ENCODE measurements at regions not wholly inside any gene's neighbourhood (a gene's known extent, or its start where the extent isn't known, plus 50 kb on each side); places are given as distances from the start of the nearest gene placed in this dataset.

DNA sequence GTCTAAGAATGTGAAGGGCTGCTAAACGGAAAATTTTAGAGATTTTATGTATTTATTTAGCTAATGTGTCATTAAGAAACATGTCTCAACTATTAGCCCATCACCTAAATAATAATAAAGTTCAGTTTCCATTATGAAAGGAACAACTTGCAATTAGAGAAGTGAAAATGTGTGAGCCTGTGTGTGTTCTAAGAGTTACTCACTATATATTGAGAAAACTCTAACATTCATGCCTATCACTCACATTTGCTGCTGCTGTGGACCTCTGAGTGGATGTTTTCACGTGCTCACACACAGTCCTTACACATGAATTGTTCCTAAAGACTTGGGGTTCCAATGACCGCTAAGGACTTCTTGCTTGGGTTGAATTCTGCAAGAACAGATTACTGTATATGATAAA is 364.0 kb downstream of the TMA16 start:
- DNase-seq (ENCODE audit: insufficient read length, low spot score) (no peak), FAIRE-seq (no peak)

DNA sequence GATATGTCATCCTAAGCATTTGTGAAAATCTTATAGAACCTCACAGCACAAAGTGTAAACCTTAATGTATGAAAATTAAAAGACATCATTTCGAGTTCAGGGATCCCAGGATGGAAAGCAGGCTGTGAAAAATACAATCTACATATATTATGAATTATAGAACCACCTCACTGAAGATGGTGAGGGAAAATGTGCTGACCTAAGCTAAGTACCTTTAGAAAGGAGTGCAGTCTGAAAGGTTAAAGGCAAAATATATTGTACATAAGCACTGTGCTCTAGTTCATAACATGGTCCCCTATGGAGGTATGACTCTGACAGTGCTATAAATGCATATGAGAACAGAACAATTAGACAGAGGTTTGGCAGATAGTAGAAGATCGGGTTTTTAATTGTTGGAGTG is 368.6 kb downstream of the TMA16 start:
- DNase-seq (ENCODE audit: insufficient read length, low spot score) (no peak), FAIRE-seq (no peak)

DNA sequence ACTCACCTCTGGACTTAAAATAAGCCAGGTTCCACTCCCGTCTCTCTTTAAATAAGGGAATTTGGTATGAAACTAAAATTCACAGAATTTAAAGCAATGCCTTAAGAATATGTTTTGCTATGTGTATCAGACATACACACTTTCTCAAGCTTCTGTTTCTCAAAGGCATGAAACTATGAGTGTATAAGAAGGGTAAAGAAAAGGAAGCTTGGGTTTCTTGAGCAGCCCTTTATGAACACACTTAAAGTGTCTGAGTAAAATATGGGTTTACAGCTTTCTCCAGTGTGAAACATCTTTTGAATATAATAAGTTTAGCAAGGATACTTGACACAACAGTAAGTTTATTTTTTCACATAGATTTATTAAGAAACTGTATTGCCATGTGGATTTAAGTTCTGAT is 370.5 kb downstream of the TMA16 start:
- FAIRE-seq: no peak
- no peak for DNase-seq (ENCODE audit: insufficient read length, low spot score)

DNA sequence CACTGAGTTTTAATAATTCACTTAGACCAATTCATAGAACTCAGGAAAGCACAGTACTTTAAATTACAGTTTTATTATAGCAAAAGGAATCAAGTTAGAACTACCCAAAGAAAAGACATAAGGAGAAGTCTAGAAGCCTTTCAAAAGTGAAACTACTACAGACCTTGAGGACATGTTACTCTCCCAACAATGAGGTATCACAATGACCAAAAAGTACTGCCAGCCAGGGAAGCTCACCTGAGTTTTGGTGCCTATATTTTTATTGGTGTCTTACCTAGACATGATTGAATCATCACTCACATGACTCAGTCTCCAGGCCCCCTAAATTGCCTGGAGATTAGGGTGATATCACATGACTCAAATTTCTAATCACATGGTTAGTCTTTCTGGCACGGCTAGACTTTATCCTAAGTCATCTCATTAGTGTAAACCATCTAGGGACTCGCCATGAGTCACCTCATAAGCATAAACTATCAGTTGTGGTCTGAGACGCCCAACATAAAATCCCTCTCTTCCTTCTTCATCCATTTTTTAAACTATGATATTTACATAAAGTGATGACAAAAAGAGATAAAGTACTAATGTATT is 372.3 kb downstream of the TMA16 start:
- DNase-seq (ENCODE audit: insufficient read length, low spot score): no peak
- FAIRE-seq: no peak

DNA sequence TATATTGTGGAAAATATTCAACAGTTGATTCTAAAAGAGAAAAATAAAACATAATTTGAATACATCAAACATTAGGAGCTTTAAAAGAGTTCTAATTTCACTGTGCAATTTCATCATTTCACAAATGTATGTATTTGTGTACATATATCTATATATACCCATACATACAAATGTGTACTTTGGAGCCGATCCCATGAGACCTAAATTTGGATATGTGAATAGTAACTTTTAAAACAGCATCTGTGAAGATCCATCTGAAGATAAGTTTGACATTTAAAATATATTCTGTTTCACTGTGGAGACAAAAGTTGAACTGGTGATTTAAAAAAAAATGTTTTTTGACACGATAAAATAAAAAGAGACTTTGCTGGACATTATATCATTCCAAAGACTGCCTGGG is 374.0 kb downstream of the TMA16 start:
- FAIRE-seq (no peak), DNase-seq (ENCODE audit: insufficient read length, low spot score) (no peak)

DNA sequence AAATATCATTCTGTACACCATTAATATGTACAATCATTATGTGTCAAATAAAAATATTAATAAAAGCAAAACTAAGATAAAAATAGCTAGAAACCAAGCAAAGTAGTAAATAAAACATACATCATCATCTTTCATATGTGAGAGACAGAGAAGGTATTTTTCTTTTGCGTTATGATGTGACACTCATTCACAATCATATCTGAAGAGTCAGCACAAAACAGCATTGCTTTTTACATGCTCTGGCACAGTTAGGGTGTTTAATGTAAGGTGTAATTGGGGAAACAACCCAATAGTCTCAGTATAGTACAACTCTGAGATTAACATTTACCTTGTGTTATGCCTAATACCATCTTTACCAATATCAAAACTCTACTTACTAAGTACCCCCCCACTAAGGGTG is 376.6 kb downstream of the TMA16 start:
- no peak for DNase-seq (ENCODE audit: insufficient read length, low spot score)
- no peak for FAIRE-seq

DNA sequence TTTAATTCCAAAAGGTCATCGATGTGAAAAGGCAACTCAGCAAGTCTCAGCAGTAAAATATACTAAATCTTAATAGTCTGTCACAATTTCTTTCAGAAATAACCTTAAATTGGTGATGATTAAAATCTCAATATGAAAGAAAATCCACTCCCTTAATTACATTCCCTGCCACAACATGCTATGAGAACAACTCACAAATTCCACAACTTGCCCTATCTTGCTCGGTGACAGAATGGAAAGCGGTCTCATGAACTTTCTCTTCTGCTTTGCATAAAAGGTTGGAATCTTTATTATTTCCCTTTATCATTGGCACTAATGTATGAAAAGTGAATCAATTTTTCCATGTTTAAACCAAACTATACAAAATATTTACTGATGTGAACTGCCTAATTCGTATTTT is 380.8 kb downstream of the TMA16 start:
- no peak for FAIRE-seq
- DNase-seq (ENCODE audit: insufficient read length, low spot score): no peak

DNA sequence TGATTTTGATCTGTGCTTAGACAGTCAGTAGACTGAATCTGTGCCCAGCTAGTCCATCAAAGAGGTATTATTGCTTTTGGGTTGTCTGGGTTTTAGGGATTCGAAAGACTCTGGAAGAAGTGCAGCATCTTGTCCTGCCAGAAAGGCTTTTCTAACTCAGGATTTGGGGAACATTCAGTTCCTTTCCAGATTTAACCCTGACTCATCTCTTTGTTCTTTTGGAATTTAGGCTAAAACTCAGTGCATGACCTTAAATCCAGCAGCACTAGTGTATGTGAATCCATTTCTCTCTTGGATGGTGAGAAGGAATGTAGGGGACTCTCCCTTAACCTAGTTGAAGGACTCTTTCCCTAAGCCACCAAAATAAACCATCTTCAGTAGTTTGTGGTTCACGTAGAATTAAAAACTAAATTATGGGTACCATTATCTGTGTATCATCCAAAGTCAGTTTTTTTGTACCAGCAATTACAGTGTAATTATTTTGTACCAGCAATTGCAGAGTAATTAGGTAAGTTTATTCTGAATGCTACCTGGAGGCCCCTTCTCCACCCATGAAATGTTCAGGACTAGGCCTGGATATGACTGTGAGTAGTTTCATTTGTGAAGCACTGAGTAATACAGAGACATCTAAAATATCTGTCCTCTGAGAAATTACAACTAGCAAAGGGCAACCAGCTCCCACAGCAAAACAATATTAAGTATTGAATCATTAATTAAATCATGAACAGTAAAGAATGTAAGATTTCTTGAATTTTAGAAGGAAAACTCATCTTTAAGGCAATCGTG is 384.0 kb downstream of the TMA16 start:
- FAIRE-seq: no peak
- no peak for DNase-seq (ENCODE audit: insufficient read length, low spot score)

DNA sequence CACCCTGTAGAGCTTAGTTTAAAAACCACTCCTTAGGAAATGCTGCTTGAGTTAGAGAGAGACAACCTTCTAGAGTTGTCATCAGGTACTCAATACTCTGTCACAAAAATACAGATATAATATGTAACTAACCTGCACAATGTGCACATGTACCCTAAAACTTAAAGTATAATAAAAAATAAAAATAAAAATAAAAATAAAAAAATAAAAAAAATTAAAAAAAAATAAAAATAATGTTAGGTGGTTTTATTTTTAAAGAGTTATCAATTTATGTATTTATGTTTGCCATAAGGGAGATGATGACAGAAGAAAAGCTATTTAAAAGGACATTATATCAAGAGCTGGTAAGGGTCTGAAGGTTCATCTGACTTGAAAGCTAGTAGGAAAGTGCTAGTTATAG is 397.9 kb downstream of the TMA16 start:
- no peak for FAIRE-seq
- DNase-seq (ENCODE audit: insufficient read length, low spot score): no peak

DNA sequence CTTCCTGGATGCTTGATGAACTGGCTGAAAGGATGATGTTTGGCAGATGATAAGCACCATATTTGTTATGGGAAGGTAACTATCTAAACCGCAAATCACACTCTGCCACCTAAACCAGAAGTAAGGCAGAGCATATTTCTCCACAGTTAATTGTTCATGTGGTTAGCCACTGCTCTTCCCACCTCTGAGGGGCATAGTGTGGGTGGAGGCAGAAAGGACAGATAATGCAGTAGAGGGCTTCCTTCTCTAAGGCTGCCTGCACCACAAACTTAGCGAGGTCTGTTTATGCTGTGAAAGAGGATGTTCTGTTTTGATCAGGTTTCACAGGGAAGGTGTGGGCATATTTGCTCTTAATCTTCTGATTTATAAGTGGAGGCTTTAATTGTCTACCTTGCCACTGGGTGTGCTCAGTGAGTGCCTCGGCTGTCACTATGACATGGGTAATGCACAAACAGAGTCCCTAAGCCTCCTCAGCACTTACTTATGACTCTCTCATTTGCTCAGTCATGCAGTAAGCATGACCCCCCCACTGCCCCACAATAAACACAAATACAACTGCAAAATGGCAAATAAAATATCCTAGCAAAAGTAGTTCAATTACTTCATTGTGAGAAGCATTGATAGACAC is 401.0 kb downstream of the TMA16 start:
- FAIRE-seq: no peak
- DNase-seq (ENCODE audit: insufficient read length, low spot score): no peak

DNA sequence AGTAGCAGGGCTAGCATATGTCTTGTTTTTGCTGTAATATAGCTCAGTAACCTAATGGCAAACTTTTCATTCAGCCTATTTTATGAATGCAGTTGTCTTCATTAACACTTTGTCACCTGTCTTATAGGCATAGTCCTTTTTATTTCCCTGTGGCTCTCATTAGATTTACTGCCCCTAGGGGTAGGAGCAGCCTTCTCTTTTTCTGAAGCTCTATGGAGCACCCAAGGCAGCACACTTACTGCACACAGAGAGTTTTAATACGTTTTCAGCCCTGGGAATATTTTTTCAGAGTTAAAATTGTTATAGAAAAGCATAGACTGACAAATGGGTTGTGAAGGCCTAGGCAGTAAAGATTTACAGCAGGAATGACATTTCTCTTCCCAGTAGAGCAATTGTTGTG is 406.8 kb downstream of the TMA16 start:
- DNase-seq (ENCODE audit: insufficient read length, low spot score): no peak

DNA sequence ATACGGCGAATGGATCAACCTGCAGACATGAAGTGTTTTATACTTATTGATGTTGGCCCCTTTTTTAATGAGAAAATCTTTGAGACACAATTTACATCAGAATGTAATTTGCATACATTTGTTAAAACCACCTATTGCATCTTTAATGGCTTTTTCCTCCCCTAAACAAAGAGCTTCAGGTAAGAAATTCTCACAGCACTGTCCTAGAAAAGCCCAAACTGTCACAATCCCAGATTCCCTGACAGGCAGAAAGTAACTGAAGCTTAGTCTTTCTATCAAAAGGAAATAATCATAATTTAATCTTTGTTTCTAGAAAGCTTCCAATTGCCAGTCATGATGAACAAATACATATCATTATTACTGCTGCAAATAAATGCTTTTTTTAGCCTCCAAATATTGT is 407.9 kb downstream of the TMA16 start:
- DNase-seq (ENCODE audit: insufficient read length, low spot score): no peak
- FAIRE-seq: no peak

More for the DNA sequence above, 406.8 kb downstream of the TMA16 start:
- FAIRE-seq: no peak

DNA sequence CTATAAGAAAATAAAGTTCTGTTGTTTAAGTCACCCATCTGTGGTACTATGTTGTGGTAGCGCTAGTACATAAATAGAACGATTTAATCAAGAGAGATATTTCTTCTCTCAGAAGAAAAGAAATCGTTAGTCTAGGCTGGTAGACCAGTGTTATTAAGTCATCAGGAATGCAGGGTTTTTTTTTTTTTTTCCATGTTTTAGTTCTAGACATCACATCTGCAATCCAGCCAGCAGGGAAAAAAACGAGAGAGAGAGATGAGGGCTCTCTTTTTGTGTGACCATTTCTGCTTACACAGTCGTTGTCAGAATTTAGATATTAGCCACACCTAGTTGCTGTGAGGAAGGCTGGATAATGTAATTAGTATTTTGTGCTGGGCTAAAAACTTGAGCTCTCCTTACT is 417.4 kb downstream of the TMA16 start:
- FAIRE-seq (no peak), DNase-seq (ENCODE audit: insufficient read length, low spot score) (no peak)

DNA sequence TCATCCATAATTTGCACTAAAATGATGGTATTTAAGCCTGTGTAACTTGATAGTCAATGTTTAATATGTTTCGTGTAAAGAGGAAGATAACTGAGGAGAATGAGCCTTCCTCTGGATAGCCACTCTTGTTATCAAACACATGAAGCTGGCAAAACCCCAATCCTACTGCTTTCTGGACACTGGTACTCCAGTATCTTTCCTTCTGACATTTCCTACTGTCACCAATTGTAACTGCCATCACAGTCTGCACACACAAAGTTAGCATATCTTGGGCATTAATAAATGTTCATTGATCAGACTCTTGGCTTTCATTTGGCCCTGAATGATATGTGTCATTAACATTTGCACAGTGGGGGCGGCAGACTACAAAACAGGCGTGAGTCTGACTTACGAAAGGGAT is 419.1 kb downstream of the TMA16 start:
- DNase-seq (ENCODE audit: insufficient read length, low spot score) (no peak), FAIRE-seq (no peak)

DNA sequence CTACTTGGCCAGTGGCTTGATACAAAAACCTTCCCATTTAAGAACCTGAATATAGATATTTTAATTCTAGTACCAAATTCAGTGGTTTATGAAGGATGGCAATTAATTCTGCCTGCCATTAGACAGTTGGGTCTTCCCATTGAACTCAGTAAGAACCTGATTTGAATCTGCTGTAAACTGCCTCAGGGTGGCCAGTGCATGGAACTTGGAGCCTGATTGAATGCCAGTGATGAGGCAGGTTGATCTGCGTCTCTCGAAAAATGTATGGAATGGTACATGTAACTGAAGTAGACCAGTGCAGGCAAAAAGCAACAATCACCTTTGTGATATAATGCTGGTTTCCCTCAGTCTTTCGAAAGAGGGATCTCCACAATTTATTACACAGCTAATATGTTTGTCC is 421.4 kb downstream of the TMA16 start:
- no peak for DNase-seq (ENCODE audit: insufficient read length, low spot score)
- FAIRE-seq: no peak

DNA sequence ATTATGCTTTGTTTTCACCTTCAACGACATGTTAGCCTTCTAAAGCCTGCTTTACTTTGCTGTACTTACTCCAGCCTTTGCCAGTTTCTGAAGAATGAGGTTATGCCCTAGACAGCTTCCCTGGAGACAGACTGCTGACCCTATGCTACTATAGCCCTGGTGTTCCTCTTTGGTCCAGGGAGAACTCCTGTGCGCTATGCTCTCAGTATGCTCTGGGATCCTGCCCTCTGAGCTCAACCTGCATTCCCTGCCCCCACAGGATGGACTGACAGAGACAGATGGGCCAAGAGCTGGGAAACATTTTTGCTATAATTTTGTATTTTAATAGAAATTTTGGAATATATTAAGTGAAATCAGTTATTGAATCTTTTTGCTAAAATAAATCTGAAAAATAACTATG is 425.9 kb downstream of the TMA16 start:
- FAIRE-seq (no peak), DNase-seq (ENCODE audit: insufficient read length, low spot score) (no peak)

DNA sequence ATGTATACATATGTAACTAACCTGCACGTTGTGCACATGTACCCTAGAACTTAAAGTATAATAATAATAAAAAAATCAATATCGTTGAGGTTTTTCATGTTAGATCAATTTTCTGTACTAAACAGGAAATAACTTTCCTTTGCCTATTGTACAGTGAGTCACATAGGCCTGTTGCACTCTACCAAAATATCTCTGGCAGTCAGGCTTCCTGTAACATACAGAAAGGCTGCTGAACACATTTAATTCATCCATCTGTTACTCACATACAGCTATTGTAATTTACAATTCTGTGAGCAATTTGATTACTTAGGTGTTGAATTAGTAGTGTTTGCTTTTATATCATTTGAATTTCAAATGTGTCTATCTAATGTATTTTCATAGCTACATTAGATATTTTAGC is 427.8 kb downstream of the TMA16 start:
- DNase-seq (ENCODE audit: insufficient read length, low spot score): no peak
- no peak for FAIRE-seq

DNA sequence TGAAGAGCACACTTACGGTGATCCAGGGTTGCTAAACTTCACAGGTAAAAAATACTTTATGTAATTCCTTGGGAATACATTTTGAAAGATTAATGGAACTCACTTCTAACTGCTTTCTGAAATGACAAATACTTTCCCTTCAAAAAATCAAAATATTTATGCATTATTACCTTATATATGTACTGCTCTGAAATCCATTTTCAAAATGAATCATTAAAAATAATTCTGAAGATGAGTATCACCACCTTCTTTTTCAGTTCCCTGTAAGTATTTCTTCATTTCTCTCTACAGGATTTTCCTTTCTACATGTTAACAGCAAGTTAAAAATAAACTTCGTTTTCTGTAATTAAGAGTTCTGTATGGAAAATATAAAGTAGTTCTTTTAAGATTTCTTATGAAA is 428.6 kb downstream of the TMA16 start:
- DNase-seq (ENCODE audit: insufficient read length, low spot score) (no peak), FAIRE-seq (no peak)

DNA sequence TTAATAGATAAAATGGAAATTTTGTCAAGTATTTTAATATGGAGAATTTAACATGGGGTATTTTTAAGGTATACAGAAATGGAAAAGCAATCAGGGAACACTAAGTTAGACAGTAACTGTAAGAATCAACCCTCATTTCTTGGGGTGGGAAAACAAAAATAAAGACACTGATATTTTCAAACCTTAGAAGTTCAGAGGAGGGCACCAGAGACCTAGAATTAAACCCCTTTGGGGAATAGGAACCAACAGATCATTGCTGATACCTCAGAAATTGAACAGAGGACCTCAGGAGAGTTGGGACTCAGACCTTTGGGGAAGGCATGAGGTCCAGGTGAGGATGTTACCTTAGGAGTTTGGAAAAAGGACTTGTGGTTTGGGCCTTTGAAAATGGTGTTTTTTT is 435.6 kb downstream of the TMA16 start:
- no peak for FAIRE-seq
- DNase-seq (ENCODE audit: insufficient read length, low spot score): no peak

DNA sequence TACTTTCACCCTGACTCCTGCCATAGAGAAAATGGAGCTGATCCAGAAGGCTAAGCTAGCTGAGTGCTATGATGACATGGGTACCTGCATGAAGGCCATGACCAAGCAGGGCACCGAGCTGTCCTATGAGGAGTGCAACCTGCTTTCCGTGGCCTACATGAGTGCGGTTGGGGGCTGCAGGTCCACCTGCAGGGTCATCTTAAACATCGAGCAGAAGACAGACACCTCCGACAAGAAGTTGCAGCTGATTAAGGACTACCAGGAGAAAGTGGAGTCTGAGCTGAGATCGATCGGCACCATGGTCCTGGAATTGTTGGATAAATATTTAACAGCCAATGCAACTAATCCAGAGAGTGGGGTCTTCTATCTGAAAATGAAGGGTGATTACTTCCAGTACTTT is 438.0 kb downstream of the TMA16 start:
- DNase-seq (ENCODE audit: insufficient read length, low spot score) (no peak), FAIRE-seq (no peak)

DNA sequence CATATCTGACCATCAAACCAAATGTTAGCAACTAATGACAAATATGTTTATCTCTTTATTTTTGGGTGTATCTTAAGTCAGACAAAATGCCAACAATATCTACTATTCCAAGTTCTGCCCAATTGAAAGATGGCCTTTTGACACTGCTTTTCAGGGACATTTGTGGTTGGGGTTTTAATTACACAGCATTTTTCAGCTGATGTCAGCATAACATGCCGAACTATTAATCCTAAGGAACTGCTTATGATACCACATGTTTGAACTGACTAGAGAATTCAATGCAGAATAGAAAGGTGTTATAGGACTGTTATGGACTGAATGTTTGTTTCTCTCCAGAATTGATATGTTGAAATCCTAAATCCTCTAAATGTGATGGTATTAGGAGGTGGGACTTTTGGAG is 445.1 kb downstream of the TMA16 start:
- DNase-seq (ENCODE audit: insufficient read length, low spot score) (no peak), FAIRE-seq (no peak)

DNA sequence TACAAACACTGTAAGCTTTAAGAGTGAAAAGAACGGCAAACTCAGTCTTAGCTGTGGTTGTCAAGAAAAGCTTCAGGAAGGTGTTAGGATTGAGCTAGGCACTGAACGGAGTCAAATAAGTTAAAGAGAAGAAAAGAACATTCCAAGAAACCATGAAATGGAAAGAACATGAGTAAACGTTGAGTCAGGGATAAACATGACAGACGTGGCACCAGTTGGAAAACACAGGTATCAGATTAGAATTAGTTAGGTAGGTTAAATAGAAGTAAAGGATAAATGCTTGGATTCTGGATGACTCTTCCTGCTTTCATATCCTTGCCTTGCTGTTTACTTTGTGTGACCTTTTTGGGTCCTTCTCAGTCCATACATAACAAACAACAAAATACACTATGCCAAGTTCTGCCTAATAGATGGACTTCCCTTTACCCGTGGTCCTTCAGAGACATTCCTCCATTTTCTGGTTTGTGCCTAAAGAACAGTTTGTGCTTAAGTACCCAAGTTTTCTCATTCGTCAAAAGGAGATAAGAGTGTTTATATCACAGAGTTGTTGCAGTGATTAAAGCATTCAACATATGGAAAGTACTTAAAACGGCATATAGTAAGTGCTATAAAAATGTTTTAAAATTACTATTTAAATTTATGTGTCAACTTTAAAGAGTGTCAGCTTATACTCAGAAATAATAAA is 446.9 kb downstream of the TMA16 start:
- DNase-seq (ENCODE audit: insufficient read length, low spot score) (no peak), FAIRE-seq (no peak)
